NCI-H524 treated with DMSO at 0.1 percent for 48 hours (cell line): ENCODE measurements at regions not wholly inside any gene's neighbourhood (a gene's known extent, or its start where the extent isn't known, plus 50 kb on each side); places are given as distances from the start of the nearest gene placed in this dataset.
"Not testable (repeated sequence)": the region's sequence is repeated elsewhere in the genome, so short reads cannot be mapped to it uniquely, and the experiment has no call there.

Source experiments
- DNase-seq: peaks from one replicate; lab custom pipeline; 2025; lab: John Stamatoyannopoulos, UW

GRCh38 chr3:20400281-20400680 is 214.3 kb upstream of the SGO1 start:
- DNase-seq = no peak

DNA sequence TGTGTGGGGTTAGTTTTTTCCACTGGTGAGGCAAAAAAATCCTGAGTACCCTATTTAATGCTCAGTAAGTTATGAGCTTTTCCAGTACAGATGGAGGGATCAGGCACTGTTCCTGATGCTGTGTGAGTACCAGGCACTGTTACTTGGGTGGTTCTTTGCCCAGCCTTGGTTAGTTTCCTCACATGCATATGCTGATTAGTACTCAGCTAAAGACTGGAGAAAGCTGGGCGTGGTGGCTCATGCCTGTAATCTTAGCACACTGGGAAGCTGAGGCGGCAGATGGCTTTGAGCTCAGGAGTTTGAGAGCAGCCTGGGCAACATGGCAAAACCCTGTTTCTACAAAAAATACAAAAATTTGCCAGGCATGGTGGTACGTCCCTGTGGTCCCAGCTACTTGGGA is 210.3 kb upstream of the SGO1 start:
- DNase-seq = peak; percentile 20

GRCh38 chr3:20395692-20396091 is 209.7 kb upstream of the SGO1 start:
- no peak for DNase-seq

DNA sequence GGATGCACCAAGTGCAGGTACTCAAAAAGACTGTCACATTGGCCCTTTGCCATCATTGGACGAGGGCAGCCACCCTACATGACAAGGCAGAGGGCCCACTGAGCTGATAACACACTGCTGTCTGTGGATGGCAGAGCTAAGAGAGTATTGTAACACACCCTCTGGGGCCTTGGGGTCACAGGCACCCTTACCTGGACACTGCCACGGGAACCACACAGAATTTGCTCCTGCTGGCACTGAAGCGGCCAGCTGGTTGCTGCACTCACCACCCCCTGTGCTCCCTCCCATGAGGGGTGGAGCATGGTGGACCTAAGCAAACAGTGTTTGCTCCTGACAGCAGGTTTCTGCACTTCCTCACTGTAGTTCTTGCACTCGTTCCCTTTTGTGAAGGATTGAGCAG is 208.2 kb upstream of the SGO1 start:
- no peak for DNase-seq

GRCh38 chr3:20391644-20392043 is 205.6 kb upstream of the SGO1 start:
- DNase-seq = no peak

- DNase-seq = no peak
These were observed 203.0 kb upstream of the SGO1 start for GRCh38 chr3:20388971-20389370.

DNA sequence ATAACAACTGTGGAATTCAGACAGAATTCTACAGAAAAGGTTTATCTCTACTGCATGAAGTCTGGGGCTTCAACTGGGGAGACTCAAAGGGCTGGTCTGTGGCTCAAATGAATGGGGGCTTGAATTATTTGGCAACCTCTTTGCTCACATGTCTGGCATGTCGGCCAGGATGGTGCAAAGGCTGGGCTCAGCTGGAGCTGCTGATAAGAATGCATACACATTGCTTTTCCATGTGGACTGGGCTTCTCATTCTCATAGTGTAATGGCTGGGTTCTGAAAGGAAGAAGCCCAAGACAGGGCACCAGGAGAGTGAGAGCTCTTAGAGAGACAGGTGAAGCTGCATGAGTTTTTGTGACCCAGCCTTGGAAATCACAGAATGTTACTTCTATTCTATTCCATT is 194.3 kb upstream of the SGO1 start:
- no peak for DNase-seq

- DNase-seq = no peak
These were observed 192.3 kb upstream of the SGO1 start for GRCh38 chr3:20378315-20378714.

DNA sequence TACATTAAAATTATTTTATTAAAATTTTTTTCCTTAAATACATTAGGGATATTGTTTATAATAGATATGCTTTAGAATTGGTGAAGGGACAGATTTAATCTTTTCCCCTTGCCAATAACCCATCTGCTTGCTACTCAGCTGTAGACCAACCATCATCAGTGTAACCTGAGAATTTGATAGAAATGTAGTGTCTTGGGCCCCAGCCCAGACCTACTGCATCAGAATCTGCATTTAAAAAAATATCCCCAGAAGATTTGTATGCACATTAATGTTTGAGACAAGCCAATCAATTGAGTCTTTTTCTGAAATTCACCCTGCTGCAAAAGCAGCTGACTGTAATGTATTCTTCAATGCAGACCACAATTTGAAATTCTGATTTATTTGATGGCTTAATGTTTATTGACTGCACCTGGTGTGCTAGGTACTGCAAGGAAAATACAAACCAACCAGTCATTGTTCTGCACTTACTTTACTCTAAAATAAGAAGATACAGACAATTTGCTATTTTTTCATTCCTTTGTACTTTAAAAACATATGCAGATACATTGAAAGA is 190.7 kb upstream of the SGO1 start:
- DNase-seq = no peak

DNA sequence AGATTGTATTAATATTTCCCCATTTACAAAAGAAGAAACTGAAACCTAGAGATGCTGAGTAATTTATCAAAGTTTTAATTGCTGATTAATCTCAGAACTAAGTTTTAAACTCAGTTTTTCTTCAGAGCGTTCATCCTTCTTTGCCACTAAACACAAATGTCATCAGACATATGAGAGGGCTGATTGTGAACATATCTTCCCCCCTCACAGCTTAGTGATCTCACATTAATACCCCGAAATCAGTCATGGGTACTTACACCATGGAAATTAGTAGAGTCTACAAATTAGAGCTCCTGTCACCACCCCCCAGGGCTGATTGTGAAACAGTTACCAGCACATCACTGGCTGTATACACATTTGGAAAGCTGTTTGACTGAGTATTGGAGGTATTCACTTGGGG is 189.3 kb upstream of the SGO1 start:
- no peak for DNase-seq

GRCh38 chr3:20370273-20371063 is 184.5 kb upstream of the SGO1 start:
- DNase-seq = not testable (repeated sequence)

GRCh38 chr3:20361000-20361399 is 175.0 kb upstream of the SGO1 start:
- no peak for DNase-seq

- DNase-seq = no peak
These were observed 167.3 kb upstream of the SGO1 start for GRCh38 chr3:20353286-20353685.

DNA sequence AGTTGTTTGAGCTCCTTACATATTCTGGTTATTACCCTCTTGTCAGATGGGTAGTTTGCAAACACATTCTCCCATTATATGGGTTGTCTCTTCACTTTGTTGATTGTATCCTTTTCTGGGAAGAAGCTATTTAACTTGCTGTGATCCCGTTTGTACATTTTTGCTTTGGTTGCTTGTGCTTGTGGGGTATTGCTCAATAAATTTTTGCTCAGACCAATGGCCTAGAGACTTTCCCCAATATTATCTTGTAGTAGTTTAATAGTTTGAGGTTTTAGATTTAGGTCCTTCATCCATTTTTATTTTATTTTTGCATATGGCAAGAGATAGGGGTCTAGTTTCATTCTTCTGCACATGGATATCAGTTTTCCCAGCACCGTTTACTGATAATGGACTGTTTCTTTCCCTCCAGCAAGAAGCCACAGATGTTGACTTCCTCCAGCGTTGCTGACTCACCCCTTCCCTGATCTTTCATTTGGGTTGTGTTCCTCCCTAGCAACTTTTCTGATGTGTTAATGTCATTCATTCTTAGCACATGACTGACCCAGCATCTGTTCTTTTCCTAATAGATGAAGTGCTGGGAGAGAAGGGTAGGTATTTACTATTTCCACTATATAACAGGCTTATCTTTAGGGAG is 166.7 kb upstream of the SGO1 start:
- no peak for DNase-seq

GRCh38 chr3:20350449-20350848 is 164.4 kb upstream of the SGO1 start:
- no peak for DNase-seq

DNA sequence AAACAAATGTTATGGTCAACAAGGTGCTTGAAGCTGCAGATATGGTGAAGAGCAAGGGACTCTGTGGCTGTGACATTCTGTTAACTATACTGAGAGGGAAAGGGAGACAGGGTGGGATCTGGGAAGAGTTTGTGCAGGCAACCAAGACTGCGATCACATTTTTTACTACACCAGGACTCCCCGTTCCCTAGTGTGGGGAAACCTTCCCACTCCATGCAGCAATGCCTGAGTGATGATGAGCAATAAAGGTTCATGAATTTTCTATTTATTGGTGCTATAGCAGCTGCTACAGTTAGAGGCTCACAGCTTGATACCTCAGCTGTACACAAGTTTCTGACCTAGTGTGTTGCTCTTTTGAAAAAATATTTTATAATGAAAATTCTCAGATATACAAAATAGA is 160.9 kb upstream of the SGO1 start:
- no peak for DNase-seq

DNA sequence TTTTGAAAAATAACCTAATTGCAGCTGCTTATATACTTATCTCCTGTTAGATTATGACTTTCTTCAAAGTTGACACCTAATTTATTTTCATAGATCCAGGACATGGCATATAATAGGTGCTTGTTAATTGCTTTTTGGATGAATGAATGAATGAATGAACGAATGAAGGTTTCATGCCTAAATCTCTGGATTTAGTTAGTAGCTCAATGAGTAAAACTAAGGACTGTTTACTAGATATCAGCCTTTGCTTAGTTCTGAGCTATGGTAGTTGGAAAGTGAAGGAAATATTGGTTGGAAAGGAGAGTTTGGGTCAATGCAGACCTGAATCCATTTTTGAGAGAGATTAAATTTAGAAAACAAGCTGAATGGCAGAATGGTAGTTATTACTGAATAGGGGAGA is 160.4 kb upstream of the SGO1 start:
- DNase-seq = no peak

DNA sequence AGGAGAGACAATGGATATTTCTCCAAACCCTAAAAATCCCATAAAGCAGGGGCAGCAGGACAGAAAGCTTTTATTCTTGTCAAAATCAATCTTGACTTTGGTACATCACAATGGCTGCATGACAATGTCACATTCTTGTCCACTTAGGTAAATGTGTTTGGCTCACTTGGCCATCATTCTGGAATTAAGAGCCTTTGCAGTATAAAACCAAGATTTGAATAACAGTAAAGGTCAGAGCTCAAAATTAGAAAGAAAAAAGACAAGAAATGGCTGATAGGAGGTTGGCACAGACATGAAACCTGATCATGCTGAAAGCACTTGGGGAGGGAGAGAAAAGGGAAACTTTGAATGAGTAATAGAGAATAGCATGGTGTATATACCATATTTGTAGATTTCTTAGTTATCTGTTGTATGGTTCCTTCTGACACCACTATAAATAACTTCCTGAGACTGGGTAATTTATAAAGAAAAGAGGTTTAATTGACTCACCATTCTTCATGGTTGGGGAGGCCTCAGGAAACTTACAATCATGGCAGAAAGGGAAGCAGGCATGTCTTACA is 158.5 kb upstream of the SGO1 start:
- DNase-seq = no peak

- DNase-seq = no peak
These were observed 157.8 kb upstream of the SGO1 start for GRCh38 chr3:20343790-20344189.

GRCh38 chr3:20340324-20340928 is 154.4 kb upstream of the SGO1 start:
- peak; percentile 26 for DNase-seq

- no peak for DNase-seq
These were observed 150.6 kb upstream of the SGO1 start for GRCh38 chr3:20336572-20336971.

GRCh38 chr3:20334842-20335241 is 148.8 kb upstream of the SGO1 start:
- no peak for DNase-seq

DNA sequence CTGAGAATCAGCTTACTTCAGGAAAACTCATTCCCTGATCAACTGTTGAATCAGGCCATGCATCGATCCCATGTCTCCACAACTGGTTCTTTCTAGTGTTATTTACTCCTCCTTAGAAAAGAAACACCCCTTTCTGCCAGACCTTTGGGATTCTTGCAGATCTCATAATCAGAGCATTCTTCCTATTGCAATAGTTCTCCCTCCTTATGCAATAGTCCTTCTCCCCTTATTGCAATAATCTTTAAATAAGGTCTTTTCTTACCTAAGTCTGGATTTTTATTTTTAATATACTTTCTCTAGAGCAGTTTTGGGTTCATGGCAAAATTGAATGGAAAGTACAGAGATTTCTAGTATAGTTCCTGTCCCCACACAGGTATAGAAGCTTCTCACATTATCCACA is 141.9 kb upstream of the SGO1 start:
- DNase-seq = no peak
